Astrocyte (in vitro differentiated cells and primary cell): ENCODE measurements at regions not wholly inside any gene's neighbourhood (a gene's known extent, or its start where the extent isn't known, plus 50 kb on each side); places are given as distances from the start of the nearest gene placed in this dataset.

Source experiments
- DNase-seq: peaks from one replicate; pipeline ENCODE4 v3.0.0-alpha.2; 2010; ENCODE audit warnings: low read depth
- FAIRE-seq: peaks from 2 replicates; lab custom pipeline; 2011; peaks lifted over from hg19 to GRCh38; lab: Jason Lieb, UNC
- H2AFZ ChIP-seq: 2 replicates; pipeline ENCODE4 v1.6.0; 2012; ENCODE audit warnings: low read depth, low read length, inconsistent platforms
- H3K27ac ChIP-seq: 2 replicates; pipeline ENCODE4 v1.5.1; 2011; ENCODE audit warnings: low read depth, low read length, inconsistent platforms
- H3K27me3 ChIP-seq: 2 replicates; pipeline ENCODE4 v1.6.0; 2011; ENCODE audit warnings: low read length, inconsistent platforms; ENCODE audit not compliant: insufficient read depth
- H3K36me3 ChIP-seq: 2 replicates; pipeline ENCODE4 v1.5.1; 2011; ENCODE audit warnings: low read length, inconsistent platforms; ENCODE audit not compliant: insufficient read depth
- H3K4me1 ChIP-seq: 2 replicates; pipeline ENCODE4 v1.5.1; 2011; ENCODE audit warnings: low read length, inconsistent platforms; ENCODE audit not compliant: insufficient read depth
- H3K4me2 ChIP-seq: 2 replicates; pipeline ENCODE4 v1.6.0; 2012; ENCODE audit warnings: low read length, inconsistent platforms
- H3K4me3 ChIP-seq: 2 replicates; pipeline ENCODE4 v1.5.1; 2011; ENCODE audit warnings: low read depth, mild to moderate bottlenecking, low read length, inconsistent platforms; ENCODE audit not compliant: insufficient read depth
- H3K79me2 ChIP-seq: 2 replicates; pipeline ENCODE4 v1.6.0; 2012; ENCODE audit warnings: mild to moderate bottlenecking, low read length, inconsistent platforms; ENCODE audit not compliant: insufficient read depth
- H3K9ac ChIP-seq: 2 replicates; pipeline ENCODE4 v1.6.0; 2012; ENCODE audit warnings: mild to moderate bottlenecking, low read length, inconsistent platforms
- H3K9me3 ChIP-seq: 2 replicates; pipeline ENCODE4 v1.5.1; 2012; ENCODE audit warnings: low read depth, mild to moderate bottlenecking, low read length, inconsistent platforms; ENCODE audit not compliant: insufficient read depth
- H4K20me1 ChIP-seq: 2 replicates; pipeline ENCODE4 v1.6.0; 2012; ENCODE audit warnings: low read length, inconsistent platforms; ENCODE audit not compliant: insufficient read depth
- H3K27ac Mint-ChIP-seq: one replicate; pipeline ENCODE4 v1.8.0; 2021; ENCODE audit warnings: mild to moderate bottlenecking, mixed read lengths; ENCODE audit not compliant: unreplicated experiment
- H3K27me3 Mint-ChIP-seq: one replicate; pipeline ENCODE4 v1.8.0; 2021; ENCODE audit warnings: low read depth, mixed read lengths; ENCODE audit not compliant: unreplicated experiment
- H3K36me3 Mint-ChIP-seq: one replicate; pipeline ENCODE4 v1.8.0; 2021; ENCODE audit warnings: low read depth, mixed read lengths; ENCODE audit not compliant: unreplicated experiment
- H3K4me1 Mint-ChIP-seq: one replicate; pipeline ENCODE4 v1.8.0; 2021; ENCODE audit warnings: low read depth, mixed read lengths; ENCODE audit not compliant: unreplicated experiment
- H3K4me3 Mint-ChIP-seq: one replicate; pipeline ENCODE4 v1.8.0; 2021; ENCODE audit warnings: mild to moderate bottlenecking, moderate library complexity, mixed read lengths; ENCODE audit not compliant: unreplicated experiment
- H3K9me3 Mint-ChIP-seq: one replicate; pipeline ENCODE4 v1.8.0; 2021; ENCODE audit warnings: mild to moderate bottlenecking, mixed read lengths; ENCODE audit not compliant: unreplicated experiment
- CTCF ChIP-seq: IDR thresholded peaks from 2 replicates; pipeline ENCODE4 v1.5.1; 2011; ENCODE audit warnings: low read depth, mild to moderate bottlenecking, inconsistent platforms, low read length, moderate library complexity; ENCODE audit not compliant: insufficient read depth
- EZH2 ChIP-seq: IDR thresholded peaks from 2 replicates; pipeline ENCODE4 v1.6.1; 2012; ENCODE audit warnings: mild to moderate bottlenecking, low read length, inconsistent platforms; ENCODE audit not compliant: insufficient read depth

GRCh38 chr20:52481443-52481842 is 289.9 kb upstream of the ZFP64 start:
- H3K4me2 ChIP-seq, result no peak overlapping the region
- H3K36me3 Mint-ChIP-seq, result no peaks in the 10 kb centered on the region
- H3K27ac ChIP-seq, result no peak overlapping the region
- H3K27me3 ChIP-seq, result no peaks in the 10 kb centered on the region
- H4K20me1 ChIP-seq, result no peaks in the 10 kb centered on the region
- no peak overlapping the region for H3K27ac Mint-ChIP-seq
- no peaks in the 10 kb centered on the region for H3K27me3 Mint-ChIP-seq
- DNase-seq (no peak), FAIRE-seq (no peak)
- no peak overlapping the region for H3K9ac ChIP-seq
- H3K4me1 Mint-ChIP-seq, result peaks cover 10% of the 10 kb centered on the region
- H2AFZ ChIP-seq, result no peak overlapping the region
- no peaks in the 10 kb centered on the region for H3K9me3 Mint-ChIP-seq
- H3K4me3 Mint-ChIP-seq, result no peak overlapping the region
- H3K36me3 ChIP-seq, result no peaks in the 10 kb centered on the region
- no peak overlapping the region for H3K4me3 ChIP-seq
- no peak for TF ChIP-seq CTCF
- no peak for TF ChIP-seq EZH2
- H3K4me1 ChIP-seq, result peaks cover 5% of the 10 kb centered on the region
- H3K9me3 ChIP-seq, result no peaks in the 10 kb centered on the region
- H3K79me2 ChIP-seq, result no peaks in the 10 kb centered on the region

DNA sequence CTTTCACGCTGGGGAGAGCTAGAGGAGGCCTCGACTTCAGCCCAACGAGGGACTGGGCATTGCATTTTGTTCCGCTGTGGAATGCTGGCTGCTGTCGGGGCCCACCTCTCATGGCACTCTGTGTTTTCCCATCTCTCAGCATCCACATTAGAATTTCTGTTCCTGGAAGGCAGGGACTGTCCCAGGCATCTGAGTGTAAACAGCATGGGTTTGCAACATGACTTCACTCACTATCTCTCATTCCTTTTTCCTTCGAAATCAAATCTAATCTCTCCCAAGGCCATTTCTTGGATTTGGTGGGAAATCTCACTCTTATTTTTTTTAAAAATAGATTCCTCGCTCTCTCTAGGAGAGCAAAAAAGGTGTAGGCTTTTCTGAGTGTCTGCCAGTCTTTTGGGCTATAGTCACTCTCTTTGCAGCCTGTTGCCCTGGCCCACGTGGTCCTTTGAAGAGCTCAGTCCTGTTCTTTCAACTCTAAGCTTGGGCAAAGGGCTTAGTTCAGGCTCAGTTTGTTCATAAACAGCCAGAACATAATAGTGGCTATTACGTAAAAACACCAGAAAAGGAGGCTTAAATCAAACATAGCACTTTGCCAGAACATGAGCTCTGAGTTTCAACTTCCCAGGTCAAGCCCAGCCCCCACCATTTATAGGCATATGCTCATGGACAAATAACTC is 284.6 kb upstream of the ZFP64 start:
- H3K27ac Mint-ChIP-seq, result no peak overlapping the region
- H3K4me1 Mint-ChIP-seq, result no peaks in the 10 kb centered on the region
- no peak overlapping the region for H2AFZ ChIP-seq
- FAIRE-seq (no peak), DNase-seq (no peak)
- no peaks in the 10 kb centered on the region for H3K9me3 ChIP-seq
- no peaks in the 10 kb centered on the region for H4K20me1 ChIP-seq
- no peaks in the 10 kb centered on the region for H3K27me3 ChIP-seq
- H3K36me3 Mint-ChIP-seq, result no peaks in the 10 kb centered on the region
- no peak for TF ChIP-seq CTCF
- no peak for TF ChIP-seq EZH2
- H3K9me3 Mint-ChIP-seq, result no peaks in the 10 kb centered on the region
- no peak overlapping the region for H3K4me2 ChIP-seq
- H3K27ac ChIP-seq, result no peak overlapping the region
- no peaks in the 10 kb centered on the region for H3K79me2 ChIP-seq
- H3K4me3 Mint-ChIP-seq, result no peak overlapping the region
- no peak overlapping the region for H3K9ac ChIP-seq
- no peaks in the 10 kb centered on the region for H3K4me1 ChIP-seq
- no peak overlapping the region for H3K4me3 ChIP-seq
- peaks cover 7% of the 10 kb centered on the region for H3K27me3 Mint-ChIP-seq
- H3K36me3 ChIP-seq, result no peaks in the 10 kb centered on the region

GRCh38 chr20:52473186-52473585 is 281.6 kb upstream of the ZFP64 start:
- no peak overlapping the region for H2AFZ ChIP-seq
- no peaks in the 10 kb centered on the region for H3K4me1 ChIP-seq
- no peaks in the 10 kb centered on the region for H3K4me1 Mint-ChIP-seq
- H4K20me1 ChIP-seq, result no peaks in the 10 kb centered on the region
- H3K27me3 Mint-ChIP-seq, result peaks cover 7% of the 10 kb centered on the region
- H3K4me3 ChIP-seq, result no peak overlapping the region
- H3K36me3 Mint-ChIP-seq, result no peaks in the 10 kb centered on the region
- H3K9ac ChIP-seq, result no peak overlapping the region
- H3K27ac ChIP-seq, result no peak overlapping the region
- no peaks in the 10 kb centered on the region for H3K79me2 ChIP-seq
- H3K36me3 ChIP-seq, result no peaks in the 10 kb centered on the region
- no peak overlapping the region for H3K4me2 ChIP-seq
- TF ChIP-seq CTCF (no peak), EZH2 (no peak)
- H3K27me3 ChIP-seq, result no peaks in the 10 kb centered on the region
- no peak overlapping the region for H3K27ac Mint-ChIP-seq
- H3K9me3 Mint-ChIP-seq, result no peaks in the 10 kb centered on the region
- FAIRE-seq (no peak), DNase-seq (no peak)
- no peaks in the 10 kb centered on the region for H3K9me3 ChIP-seq
- no peak overlapping the region for H3K4me3 Mint-ChIP-seq
